ENCODE measurements at regions not wholly inside any gene's neighbourhood (a gene's known extent, or its start where the extent isn't known, plus 50 kb on each side); places are given as distances from the start of the nearest gene placed in this dataset.
"Not testable (repeated sequence)": the region's sequence is repeated elsewhere in the genome, so short reads cannot be mapped to it uniquely, and the experiment has no call there.

GRCh38 chr9:15372455-15372854 is 50.2 kb upstream of the SNAPC3 start:
- no peak for DNase-seq

DNA sequence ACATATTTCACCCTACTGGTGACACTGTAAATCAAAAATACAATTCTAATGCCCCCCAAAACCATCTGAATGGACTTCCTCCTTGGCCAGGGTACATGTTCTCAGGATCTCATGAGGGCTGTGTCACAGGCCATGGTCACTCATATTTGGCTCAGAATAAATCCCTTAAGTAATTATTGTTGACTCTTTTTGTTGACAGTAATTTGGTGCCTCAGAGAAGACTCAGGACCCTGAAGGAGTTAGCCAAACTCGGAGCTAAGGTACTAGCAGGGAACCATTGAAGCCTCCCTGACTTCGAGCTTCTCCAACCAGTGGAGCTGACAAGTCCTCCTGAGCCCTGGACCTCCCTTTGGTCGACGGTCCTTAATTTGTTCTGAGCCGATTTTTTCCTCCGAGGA is 51.2 kb upstream of the SNAPC3 start:
- no peak for DNase-seq

- no peak for DNase-seq
These were observed 51.9 kb upstream of the SNAPC3 start for GRCh38 chr9:15370466-15371447.

DNA sequence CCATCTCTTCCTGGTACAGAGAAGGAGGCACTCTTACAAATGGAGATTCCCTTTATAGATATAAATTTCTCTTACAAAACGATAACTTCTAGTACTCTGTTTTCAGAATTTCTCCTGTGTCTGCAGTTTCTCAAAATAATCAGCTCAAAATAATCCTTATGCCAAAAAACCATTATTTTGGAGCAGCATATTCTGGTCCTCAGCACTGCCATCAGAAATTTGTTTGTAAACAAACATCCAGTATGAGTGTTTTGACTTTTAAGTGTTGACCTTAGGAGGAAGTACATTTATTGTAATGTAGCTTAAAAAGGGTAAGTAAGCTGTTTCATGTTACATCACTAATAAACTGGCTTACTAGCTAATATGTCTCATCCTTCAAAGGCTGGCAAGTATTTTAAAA is 52.8 kb upstream of the SNAPC3 start:
- DNase-seq, result no peak

- DNase-seq, result no peak
These were observed 53.4 kb upstream of the SNAPC3 start for GRCh38 chr9:15369238-15369637.

- DNase-seq, result not testable (repeated sequence)
These were observed 57.6 kb upstream of the SNAPC3 start for GRCh38 chr9:15364975-15365553.

DNA sequence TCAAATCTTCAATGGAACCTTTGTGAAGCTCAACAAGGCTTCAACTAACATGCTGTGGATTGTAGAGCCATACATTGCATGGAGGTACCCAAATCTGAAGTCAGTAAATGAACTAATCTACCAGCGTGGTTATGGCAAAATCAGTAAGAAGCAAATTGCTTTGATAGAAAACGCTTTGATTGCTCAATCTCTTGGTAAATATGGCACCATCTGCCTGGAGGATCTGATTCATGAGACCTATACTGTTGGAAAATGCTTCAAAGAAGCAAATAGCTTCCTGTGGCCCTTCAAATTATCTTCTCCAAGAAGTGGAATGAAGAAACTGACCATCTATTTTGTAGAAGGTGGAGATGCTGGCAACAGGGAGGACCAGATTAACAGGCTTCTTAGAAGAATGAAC is 54.7 kb upstream of the TTC39B start:
- DNase-seq, result no peak

- peak; percentile 36 for DNase-seq
These were observed 50.1 kb upstream of the TTC39B start for GRCh38 chr9:15357050-15357653.
